H1 (cell line): ENCODE measurements at regions not wholly inside any gene's neighbourhood (a gene's known extent, or its start where the extent isn't known, plus 50 kb on each side); places are given as distances from the start of the nearest gene placed in this dataset.

Source experiments
- CTCF ChIA-PET: fragments of 300-600 bp; sonication (Branson Sonifier 250); formaldehyde crosslinking; loops from one replicate; lab custom pipeline; 2021; ENCODE audit not compliant: partially characterized antibody; lab: Charles Lee
- POLR2A ChIA-PET: fragments of 300-600 bp; sonication (Branson Sonifier 250); formaldehyde crosslinking; loops from one replicate; lab custom pipeline; 2021; ENCODE audit warnings: inconsistent platforms; ENCODE audit not compliant: partially characterized antibody; lab: Charles Lee
- DNase-seq, 2 experiments: peaks; one replicate each; pipeline versions ENCODE4 v3.0.0 to v3.0.0-alpha.2; 2010 to 2022; ENCODE audit warnings: low spot score in 2 of 2, low read depth in 1 of 2, mixed read lengths in 1 of 2
- FAIRE-seq: peaks from 2 replicates; lab custom pipeline; 2011; peaks lifted over from hg19 to GRCh38; lab: Jason Lieb, UNC
- H2AFZ ChIP-seq: 2 replicates; pipeline ENCODE4 v1.8.1; 2012; ENCODE audit warnings: low read length, inconsistent platforms
- H2AK5ac ChIP-seq: 2 replicates; pipeline ENCODE4 v1.6.1; 2013; ENCODE audit warnings: low read depth, low read length
- H2BK120ac ChIP-seq: replicated peaks from 2 replicates; pipeline ENCODE3; 2013; ENCODE audit warnings: low read depth, low read length, inconsistent platforms
- H2BK12ac ChIP-seq: 2 replicates; pipeline ENCODE4 v1.6.1; 2013; ENCODE audit warnings: low read depth, low read length
- H2BK15ac ChIP-seq: 2 replicates; pipeline ENCODE4 v1.6.1; 2013; ENCODE audit warnings: low read length
- H2BK20ac ChIP-seq: 2 replicates; pipeline ENCODE4 v1.6.1; 2013; ENCODE audit warnings: low read length
- H2BK5ac ChIP-seq: 2 replicates; pipeline ENCODE4 v1.6.1; 2013; ENCODE audit warnings: low read depth, low read length
- H3K14ac ChIP-seq: 2 replicates; pipeline ENCODE4 v1.6.1; 2013; ENCODE audit warnings: inconsistent platforms; ENCODE audit not compliant: insufficient read length
- H3K18ac ChIP-seq: 2 replicates; pipeline ENCODE4 v1.6.1; 2013; ENCODE audit warnings: low read length; ENCODE audit errors: extremely low read depth
- H3K23ac ChIP-seq: 2 replicates; pipeline ENCODE4 v1.6.1; 2013; ENCODE audit warnings: inconsistent platforms; ENCODE audit not compliant: insufficient read length
- H3K23me2 ChIP-seq: 2 replicates; pipeline ENCODE4 v1.6.1; 2013; ENCODE audit warnings: low read depth, low read length
- H3K27ac ChIP-seq: 2 replicates; pipeline ENCODE4 v1.6.1; 2011; ENCODE audit warnings: low read depth, low read length, inconsistent platforms
- H3K27me3 ChIP-seq, 4 experiments: replicated peaks in 1 of 4; 1 replicate in 1 of 4; 2 replicates in 3 of 4; pipeline versions ENCODE4 v1.6.1 to v1.8.1; 2011 to 2013; ENCODE audit warnings: low read length in 3 of 4, mild to moderate bottlenecking in 3 of 4, inconsistent platforms in 2 of 4, mixed read lengths in 2 of 4, moderate library complexity in 1 of 4; ENCODE audit not compliant: control insufficient read depth in 3 of 4, insufficient read depth in 3 of 4; ENCODE audit errors: extremely low read depth in 1 of 4
- H3K36me3 ChIP-seq, 4 experiments: 2 replicates each; pipeline versions ENCODE4 v1.6.1 to v1.8.1; 2011 to 2013; ENCODE audit warnings: mild to moderate bottlenecking in 4 of 4, low read length in 3 of 4, moderate library complexity in 2 of 4, control low read depth in 1 of 4, inconsistent platforms in 1 of 4; ENCODE audit not compliant: insufficient read depth in 4 of 4, control insufficient read depth in 2 of 4
- H3K4ac ChIP-seq: replicated peaks from 2 replicates; pipeline ENCODE3; 2013; ENCODE audit warnings: low read length, low read depth, mixed read lengths, inconsistent platforms; ENCODE audit not compliant: insufficient read length
- H3K4me1 ChIP-seq, 4 experiments: replicated peaks in 1 of 4; 1 replicate in 1 of 4; 2 replicates in 3 of 4; pipeline versions ENCODE4 v1.6.1 to v1.8.1; 2011 to 2013; ENCODE audit warnings: low read length in 3 of 4, inconsistent platforms in 2 of 4, mixed read lengths in 1 of 4; ENCODE audit not compliant: insufficient read depth in 4 of 4, control insufficient read depth in 3 of 4
- H3K4me2 ChIP-seq, 2 experiments: 2 replicates each; pipeline versions ENCODE4 v1.6.1 to v1.8.1; 2011 to 2013; ENCODE audit warnings: low read depth in 2 of 2, low read length in 2 of 2, control low read depth in 1 of 2, inconsistent platforms in 1 of 2, mild to moderate bottlenecking in 1 of 2; ENCODE audit not compliant: insufficient read depth in 1 of 2
- H3K4me3 ChIP-seq, 4 experiments: fragments of 200-600, 300-600 bp in 1 of 4; sonication (generic), shearing (Covaris generic), sonication (Bioruptor Twin) in 1 of 4; 2 replicates each; pipeline versions ENCODE4 v1.5.1 to v1.8.1; 2011 to 2016; ENCODE audit warnings: low read length in 4 of 4, low read depth in 3 of 4, control low read depth in 2 of 4, inconsistent platforms in 2 of 4, mild to moderate bottlenecking in 2 of 4, mixed read lengths in 1 of 4, moderate library complexity in 1 of 4; ENCODE audit not compliant: insufficient read depth in 2 of 4; ENCODE audit errors: extremely low read depth in 1 of 4
- H3K56ac ChIP-seq: replicated peaks from 2 replicates; pipeline ENCODE3; 2013; ENCODE audit warnings: low read depth, mild to moderate bottlenecking, mixed read lengths, low read length, inconsistent platforms; ENCODE audit not compliant: insufficient read length
- H3K79me1 ChIP-seq: 2 replicates; pipeline ENCODE4 v1.6.1; 2013; ENCODE audit warnings: low read depth, low read length, control low read depth
- H3K79me2 ChIP-seq, 2 experiments: 2 replicates each; pipeline versions ENCODE4 v1.6.1 to v1.8.1; 2012 to 2013; ENCODE audit warnings: low read length in 2 of 2, mild to moderate bottlenecking in 2 of 2, inconsistent platforms in 1 of 2; ENCODE audit not compliant: insufficient read depth in 2 of 2, control insufficient read depth in 1 of 2
- H3K9ac ChIP-seq, 4 experiments: replicated peaks in 1 of 4; 1 replicate in 1 of 4; 2 replicates in 3 of 4; pipeline versions ENCODE4 v1.6.1 to v1.8.1; 2011 to 2013; ENCODE audit warnings: low read depth in 3 of 4, low read length in 3 of 4, control low read depth in 2 of 4, mild to moderate bottlenecking in 2 of 4, moderate library complexity in 2 of 4, inconsistent platforms in 1 of 4; ENCODE audit errors: extremely low read depth in 1 of 4
- H3K9me3 ChIP-seq, 2 experiments: 2 replicates each; pipeline versions ENCODE4 v1.6.1 to v1.8.1; 2012 to 2013; ENCODE audit warnings: mild to moderate bottlenecking in 2 of 2, moderate library complexity in 2 of 2, control low read depth in 1 of 2, inconsistent platforms in 1 of 2, low read depth in 1 of 2, low read length in 1 of 2, mixed read lengths in 1 of 2; ENCODE audit not compliant: insufficient read depth in 2 of 2
- H4K20me1 ChIP-seq, 2 experiments: replicated peaks in 1 of 2; 2 replicates each; pipeline versions ENCODE3 to v1.8.1; 2011 to 2013; ENCODE audit warnings: inconsistent platforms in 2 of 2, low read length in 2 of 2, mild to moderate bottlenecking in 1 of 2; ENCODE audit not compliant: insufficient read depth in 2 of 2, control insufficient read depth in 1 of 2
- H4K5ac ChIP-seq: 2 replicates; pipeline ENCODE4 v1.6.1; 2013; ENCODE audit warnings: low read length, low read depth, mixed read lengths, inconsistent platforms; ENCODE audit not compliant: insufficient read length
- H4K8ac ChIP-seq: 2 replicates; pipeline ENCODE4 v1.8.0; 2013; ENCODE audit warnings: mild to moderate bottlenecking, moderate library complexity, low read length, inconsistent platforms; ENCODE audit not compliant: insufficient read depth; ENCODE audit errors: extremely low read depth
- H4K91ac ChIP-seq: replicated peaks from 2 replicates; pipeline ENCODE3; 2013; ENCODE audit warnings: low read length, mixed read lengths, inconsistent platforms; ENCODE audit not compliant: insufficient read length
- FOSL1 ChIP-seq: IDR thresholded peaks from 2 replicates; pipeline ENCODE4 v1.6.1; 2011; ENCODE audit warnings: mild to moderate bottlenecking, low read depth, low read length, moderate library complexity; ENCODE audit not compliant: insufficient read depth
- MAFK ChIP-seq: IDR thresholded peaks from 2 replicates; pipeline ENCODE4 v1.6.1; 2012; ENCODE audit warnings: low read depth, mild to moderate bottlenecking, improper control_type of control experiment, low read length
- MAX ChIP-seq: IDR thresholded peaks from 2 replicates; pipeline ENCODE4 v1.6.1; 2012; ENCODE audit warnings: inconsistent platforms
- RNF2 ChIP-seq: fragments of 200-900, 300-1000 bp; sonication (generic); IDR thresholded peaks from 2 replicates; pipeline ENCODE4 v1.7.1; 2016; ENCODE audit warnings: borderline replicate concordance, low read depth, mild to moderate bottlenecking, antibody characterized with exemption, low read length; ENCODE audit not compliant: poor library complexity, severe bottlenecking; ENCODE audit errors: missing control alignments
- TAF1 ChIP-seq: IDR thresholded peaks from 2 replicates; pipeline ENCODE4 v1.6.1; 2011; ENCODE audit warnings: mild to moderate bottlenecking, low read depth, low read length
- TBP ChIP-seq: IDR thresholded peaks from 2 replicates; pipeline ENCODE4 v1.6.1; 2011; ENCODE audit warnings: low read depth, low read length, improper control_type of control experiment
- TCF12 ChIP-seq: IDR thresholded peaks from 2 replicates; pipeline ENCODE4 v1.6.1; 2011; ENCODE audit warnings: low read depth, mild to moderate bottlenecking, low read length
- USF2 ChIP-seq: IDR thresholded peaks from 2 replicates; pipeline ENCODE4 v1.6.1; 2011; ENCODE audit warnings: low read length, improper control_type of control experiment
- ZNF274 ChIP-seq: IDR thresholded peaks from 2 replicates; pipeline ENCODE4 v1.7.0; 2012; ENCODE audit warnings: low read length, borderline replicate concordance; ENCODE audit errors: extremely low read depth

DNA sequence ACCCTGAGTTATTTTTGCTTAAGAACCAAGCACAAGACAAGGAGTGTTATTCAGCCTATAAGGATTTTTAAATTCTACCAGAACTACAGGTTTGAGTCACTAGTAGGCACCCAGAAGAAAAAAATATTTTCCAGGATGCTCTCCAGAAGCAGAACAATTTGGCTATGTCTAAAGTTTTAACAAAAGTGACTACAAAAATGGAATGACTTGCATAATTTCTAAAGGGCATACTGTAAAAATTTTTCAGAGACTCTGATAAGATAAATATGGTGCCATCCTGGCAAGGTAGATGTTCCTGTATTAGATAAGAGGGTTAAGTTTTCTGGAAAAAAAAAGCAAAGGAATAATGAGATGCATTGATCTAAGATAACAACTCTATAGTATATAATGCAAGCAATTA lies 68.6 kb upstream of the FAM9A start:
- Histone ChIP-seq H3K4me1 (peaks cover 0 to 4% (median 1%) of the 10 kb centered on the region in 4 experiments; a peak in 3 of 7 replicates), H3K36me3 (no peaks in the 10 kb centered on the region), H3K79me1 (no peaks in the 10 kb centered on the region), H3K18ac (no peak overlapping the region), H3K27me3 (peaks cover 0 to 2% (median 0%) of the 10 kb centered on the region in 4 experiments; a peak in 3 of 7 replicates), H4K5ac (no peak overlapping the region), H3K23me2 (no peaks in the 10 kb centered on the region), H3K4ac (no peak overlapping the region), H3K79me2 (no peaks in the 10 kb centered on the region), H3K4me2 (no peak overlapping the region), H4K20me1 (no peaks in the 10 kb centered on the region), H2BK12ac (no peak overlapping the region), H3K56ac (no peak overlapping the region), H2BK15ac (no peak overlapping the region), H3K14ac (no peak overlapping the region), H2BK20ac (no peak overlapping the region), H4K91ac (no peak overlapping the region), H3K27ac (no peak overlapping the region), H2BK120ac (no peak overlapping the region), H2BK5ac (no peak overlapping the region), H3K9ac (no peak overlapping the region), H3K9me3 (no peaks in the 10 kb centered on the region), H4K8ac (no peak overlapping the region), H3K4me3 (no peak overlapping the region), H2AK5ac (no peak overlapping the region), H3K23ac (no peak overlapping the region), H2AFZ (no peak overlapping the region)
- FAIRE-seq: no peak
- no peak for DNase-seq
- ChIA-PET POLR2A (no interaction called here), CTCF (interaction anchor here (1.4 kb wide), 1 partner anchor 10 kb away, joined by 4 read pairs; no protein-coding TSS in a partner anchor)
- TF ChIP-seq TBP (no peak), ZNF274 (no peak), TAF1 (no peak), MAX (no peak), FOSL1 (no peak), USF2 (no peak), RNF2 (no peak), TCF12 (no peak), MAFK (no peak)
